Type B pancreatic cell (in vitro differentiated cells): ENCODE measurements at regions not wholly inside any gene's neighbourhood (a gene's known extent, or its start where the extent isn't known, plus 50 kb on each side); places are given as distances from the start of the nearest gene placed in this dataset.

Experiments used
- DNase-seq: peaks from one replicate; pipeline ENCODE4 v3.0.0; 2021; ENCODE audit warnings: mixed read lengths; ENCODE audit not compliant: unreplicated experiment; ENCODE audit errors: extremely low spot score
- H3K27ac Mint-ChIP-seq: 2 replicates; pipeline ENCODE4 v1.8.0; 2021; ENCODE audit warnings: mild to moderate bottlenecking, mixed read lengths
- H3K27me3 Mint-ChIP-seq: 2 replicates; pipeline ENCODE4 v1.8.0; 2021; ENCODE audit warnings: mixed read lengths
- H3K36me3 Mint-ChIP-seq: 2 replicates; pipeline ENCODE4 v1.8.0; 2021; ENCODE audit warnings: mixed read lengths
- H3K4me1 Mint-ChIP-seq: one replicate; pipeline ENCODE4 v1.8.0; 2021; ENCODE audit warnings: mixed read lengths; ENCODE audit not compliant: unreplicated experiment
- H3K4me3 Mint-ChIP-seq: 2 replicates; pipeline ENCODE4 v1.8.0; 2021; ENCODE audit warnings: mild to moderate bottlenecking, mixed read lengths
- H3K9me3 Mint-ChIP-seq: 2 replicates; pipeline ENCODE4 v1.8.0; 2021; ENCODE audit warnings: mixed read lengths
- TF ChIP-seq, protein P1 (sequence below): fragments of 200-600 bp; sonication (generic); conservative IDR thresholded peaks from 2 replicates; pipeline ENCODE4 v1.5.0; 2021; ENCODE audit warnings: antibody characterized with exemption, mild to moderate bottlenecking

DNA sequence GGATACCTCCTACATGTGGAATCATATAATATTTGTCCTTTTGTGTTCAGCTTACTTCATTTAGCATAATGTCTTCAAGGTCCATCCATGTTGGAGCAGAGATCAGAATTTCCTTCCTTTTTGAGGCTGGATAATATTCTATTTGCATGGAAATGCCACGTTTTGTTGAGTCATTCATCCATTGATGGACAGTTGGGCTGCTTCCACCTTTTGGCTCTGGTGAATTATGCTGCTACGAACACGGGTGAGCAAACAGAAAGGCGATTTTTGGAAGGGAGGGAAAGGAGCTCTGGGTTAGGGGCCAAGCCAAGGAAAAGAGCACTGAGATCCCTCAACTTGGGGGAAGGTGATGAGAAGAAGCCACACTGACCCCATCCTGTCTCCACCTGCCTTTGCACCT lies 260.5 kb downstream of the TNS1 start:
- no peak overlapping the region for H3K27ac Mint-ChIP-seq
- no peak overlapping the region for H3K4me3 Mint-ChIP-seq
- H3K4me1 Mint-ChIP-seq, result peaks cover 12% of the 10 kb centered on the region
- no peaks in the 10 kb centered on the region for H3K36me3 Mint-ChIP-seq
- DNase-seq, result peak; percentile 11
- H3K27me3 Mint-ChIP-seq, result peaks cover 7% of the 10 kb centered on the region
- TF ChIP-seq, protein P1, sequence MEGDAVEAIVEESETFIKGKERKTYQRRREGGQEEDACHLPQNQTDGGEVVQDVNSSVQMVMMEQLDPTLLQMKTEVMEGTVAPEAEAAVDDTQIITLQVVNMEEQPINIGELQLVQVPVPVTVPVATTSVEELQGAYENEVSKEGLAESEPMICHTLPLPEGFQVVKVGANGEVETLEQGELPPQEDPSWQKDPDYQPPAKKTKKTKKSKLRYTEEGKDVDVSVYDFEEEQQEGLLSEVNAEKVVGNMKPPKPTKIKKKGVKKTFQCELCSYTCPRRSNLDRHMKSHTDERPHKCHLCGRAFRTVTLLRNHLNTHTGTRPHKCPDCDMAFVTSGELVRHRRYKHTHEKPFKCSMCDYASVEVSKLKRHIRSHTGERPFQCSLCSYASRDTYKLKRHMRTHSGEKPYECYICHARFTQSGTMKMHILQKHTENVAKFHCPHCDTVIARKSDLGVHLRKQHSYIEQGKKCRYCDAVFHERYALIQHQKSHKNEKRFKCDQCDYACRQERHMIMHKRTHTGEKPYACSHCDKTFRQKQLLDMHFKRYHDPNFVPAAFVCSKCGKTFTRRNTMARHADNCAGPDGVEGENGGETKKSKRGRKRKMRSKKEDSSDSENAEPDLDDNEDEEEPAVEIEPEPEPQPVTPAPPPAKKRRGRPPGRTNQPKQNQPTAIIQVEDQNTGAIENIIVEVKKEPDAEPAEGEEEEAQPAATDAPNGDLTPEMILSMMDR, result no peak
- no peaks in the 10 kb centered on the region for H3K9me3 Mint-ChIP-seq

DNA sequence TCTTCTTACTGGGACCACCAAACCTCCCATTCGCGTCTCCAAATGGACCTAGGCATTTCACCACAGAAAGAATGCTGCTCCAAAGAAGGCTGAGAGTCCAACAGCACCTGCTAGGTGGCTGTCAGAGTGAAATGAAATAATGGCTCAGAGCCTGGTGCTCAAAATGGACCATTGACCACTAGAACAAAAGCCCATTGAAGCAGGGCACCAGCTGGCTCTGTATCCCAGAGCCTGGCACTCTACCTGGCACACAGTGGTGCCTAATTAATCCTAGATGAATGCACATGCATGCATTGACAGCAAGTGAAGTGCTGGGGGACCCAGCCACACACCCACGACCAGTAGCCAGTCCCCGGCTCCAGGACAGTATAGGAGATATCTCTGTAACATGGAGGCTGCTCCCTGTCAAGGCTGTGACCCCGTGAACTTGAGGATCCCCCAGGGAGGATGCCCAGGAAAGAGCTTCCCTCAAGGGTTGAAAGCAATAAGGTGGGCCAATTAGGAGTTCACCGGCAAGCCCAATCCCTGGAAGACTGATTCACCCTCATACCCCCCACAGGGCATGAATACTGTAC lies 261.3 kb downstream of the TNS1 start:
- H3K9me3 Mint-ChIP-seq, result no peaks in the 10 kb centered on the region
- peaks cover 15% of the 10 kb centered on the region for H3K4me1 Mint-ChIP-seq
- peaks cover 7% of the 10 kb centered on the region for H3K27me3 Mint-ChIP-seq
- H3K36me3 Mint-ChIP-seq, result no peaks in the 10 kb centered on the region
- peak; percentile 29 for DNase-seq
- H3K4me3 Mint-ChIP-seq, result no peak overlapping the region
- no peak overlapping the region for H3K27ac Mint-ChIP-seq
- TF ChIP-seq, protein P1, result no peak

DNA sequence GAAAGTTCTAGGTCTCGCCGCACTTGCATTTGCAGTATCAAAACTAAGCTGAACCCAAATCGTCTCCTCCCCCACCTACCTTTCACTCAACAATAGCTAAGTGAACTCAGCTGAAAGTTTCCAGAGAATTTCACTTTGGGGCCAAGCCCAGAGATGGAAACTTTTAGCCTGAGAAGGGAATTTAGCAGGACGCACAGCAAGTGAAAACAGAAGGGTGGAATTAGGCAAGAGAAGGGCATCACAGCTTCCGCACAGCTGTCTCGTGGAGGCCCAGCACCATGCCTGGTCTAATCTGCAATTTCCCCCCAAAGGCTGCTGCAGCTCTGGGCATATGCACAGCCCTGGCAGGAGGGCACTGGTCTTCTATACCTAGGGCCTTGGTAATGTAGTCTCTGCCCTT lies 262.0 kb downstream of the TNS1 start:
- Mint-ChIP-seq H3K36me3 (no peaks in the 10 kb centered on the region), H3K27ac (no peak overlapping the region), H3K4me1 (peaks cover 21% of the 10 kb centered on the region), H3K27me3 (peaks cover 7% of the 10 kb centered on the region), H3K9me3 (no peaks in the 10 kb centered on the region), H3K4me3 (no peak overlapping the region)
- DNase-seq, result peak; percentile 49
- TF ChIP-seq, protein P1, result no peak

DNA sequence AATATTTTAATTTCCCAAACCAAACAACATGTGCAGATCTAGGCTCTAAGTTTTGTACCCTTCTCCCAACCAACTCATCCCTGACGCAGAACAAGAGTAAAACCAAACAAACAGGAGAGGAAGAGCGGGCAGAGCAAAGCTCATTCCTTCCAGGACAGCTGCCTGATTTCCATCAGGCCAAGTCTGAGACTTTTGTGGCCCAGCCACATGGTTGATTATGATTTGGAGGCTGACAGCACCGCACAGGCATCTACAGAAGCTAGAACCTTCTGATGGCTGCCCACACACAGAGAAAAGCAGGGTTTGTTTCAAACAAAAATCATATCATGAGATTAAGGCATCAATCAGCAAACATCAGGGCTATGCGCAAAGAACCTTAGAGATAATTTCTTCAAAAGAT lies 262.6 kb downstream of the TNS1 start:
- peak; percentile 6 for DNase-seq

DNA sequence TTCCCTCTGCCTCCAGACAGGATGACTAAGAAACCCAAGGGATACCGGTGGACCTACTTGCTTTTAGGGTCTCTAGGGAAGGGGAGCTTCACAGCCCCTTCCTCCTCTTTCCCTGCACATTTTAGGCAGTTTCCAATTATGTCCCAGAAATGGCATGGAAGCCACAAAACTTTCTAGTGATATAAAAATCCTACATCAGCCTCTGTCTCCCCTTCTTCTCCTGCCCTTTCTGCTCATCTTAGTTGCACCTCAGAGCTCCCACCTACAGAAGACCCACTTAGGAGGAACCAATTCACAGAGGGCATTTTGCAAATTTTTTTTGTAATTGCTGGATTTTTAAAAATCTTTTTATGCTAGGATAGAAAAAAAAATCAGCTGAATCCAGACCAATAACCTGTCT lies 263.1 kb downstream of the TNS1 start:
- no peak overlapping the region for H3K27ac Mint-ChIP-seq
- peak; percentile 1 for DNase-seq
- no peak overlapping the region for H3K4me3 Mint-ChIP-seq
- H3K4me1 Mint-ChIP-seq, result peaks cover 29% of the 10 kb centered on the region
- peaks cover 12% of the 10 kb centered on the region for H3K27me3 Mint-ChIP-seq
- H3K36me3 Mint-ChIP-seq, result peaks cover 5% of the 10 kb centered on the region
- no peaks in the 10 kb centered on the region for H3K9me3 Mint-ChIP-seq
- TF ChIP-seq, protein P1, result no peak

More for the DNA sequence above, 262.6 kb downstream of the TNS1 start:
- TF ChIP-seq, protein P1, result no peak
- no peaks in the 10 kb centered on the region for H3K9me3 Mint-ChIP-seq
- peaks cover 4% of the 10 kb centered on the region for H3K36me3 Mint-ChIP-seq
- no peak overlapping the region for H3K4me3 Mint-ChIP-seq
- H3K27ac Mint-ChIP-seq, result no peak overlapping the region
- peaks cover 11% of the 10 kb centered on the region for H3K27me3 Mint-ChIP-seq
- peaks cover 27% of the 10 kb centered on the region for H3K4me1 Mint-ChIP-seq

DNA sequence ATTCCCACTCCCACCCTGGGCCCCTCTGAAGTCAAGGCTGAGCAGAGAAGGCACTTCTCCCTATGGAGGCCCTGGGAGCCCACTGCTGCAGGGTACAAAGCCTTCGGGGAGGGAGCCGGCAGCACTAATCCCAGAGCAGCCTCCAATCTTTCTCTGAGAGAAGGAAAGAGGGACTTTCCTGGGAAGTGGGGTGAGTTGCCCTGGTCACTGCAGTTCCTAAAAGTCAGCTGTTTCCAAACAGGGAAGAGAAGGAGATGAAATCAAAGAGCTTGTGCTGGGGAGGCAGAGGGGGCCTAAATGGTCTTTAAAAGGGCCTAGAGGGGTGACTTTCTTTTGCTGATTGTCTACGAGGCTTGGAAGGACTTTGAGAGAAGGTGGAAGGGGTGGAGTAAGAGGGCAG lies 264.7 kb downstream of the TNS1 start:
- Mint-ChIP-seq H3K27ac (no peak overlapping the region), H3K27me3 (peaks cover 23% of the 10 kb centered on the region), H3K4me1 (peaks cover 38% of the 10 kb centered on the region), H3K36me3 (peaks cover 5% of the 10 kb centered on the region), H3K4me3 (no peak overlapping the region), H3K9me3 (no peaks in the 10 kb centered on the region)
- TF ChIP-seq, protein P1, result no peak
- no peak for DNase-seq
